ENCODE measurements at regions not wholly inside any gene's neighbourhood (a gene's known extent, or its start where the extent isn't known, plus 50 kb on each side); places are given as distances from the start of the nearest gene placed in this dataset.

GRCh38 chr6:122297010-122297409, 102.4 kb upstream of the HSF2 start:
- H3K4me3 ChIP-seq (replicated peaks; ENCODE audit: insufficient read depth, low read length), result no peak overlapping the region
- DNase-seq (ENCODE audit: low read depth in 1 of 2, low spot score in 1 of 2), result no peak
- H3K27me3 ChIP-seq (ENCODE audit: insufficient read depth, poor library complexity, severe bottlenecking), result no peaks in the 10 kb centered on the region
- H3K27ac ChIP-seq (replicated peaks), result no peak overlapping the region
- no peak for TF ChIP-seq REST (IDR thresholded peaks at IDR 0.05; ENCODE audit: insufficient replicate concordance, low read depth)
- no peak for TF ChIP-seq SPI1 (IDR thresholded peaks at IDR 0.05; ENCODE audit: borderline replicate concordance, low read depth)
- no peak for TF ChIP-seq POLR2AphosphoS5 (IDR thresholded peaks at IDR 0.05; ENCODE audit: low read depth)
- no peak for TF ChIP-seq CTCF (IDR thresholded peaks at IDR 0.05; ENCODE audit: insufficient read depth, low read length)
- TF ChIP-seq GABPA (IDR thresholded peaks at IDR 0.05; ENCODE audit: low read depth), result no peak

GRCh38 chr6:122302067-122302466, 97.4 kb upstream of the HSF2 start:
- Histone ChIP-seq H3K27me3 (ENCODE audit: insufficient read depth, poor library complexity, severe bottlenecking) (no peaks in the 10 kb centered on the region), H3K4me3 (replicated peaks; ENCODE audit: insufficient read depth, low read length) (no peak overlapping the region), H3K27ac (replicated peaks) (no peak overlapping the region)
- TF ChIP-seq CTCF (IDR thresholded peaks at IDR 0.05; ENCODE audit: insufficient read depth, low read length) (no peak), POLR2AphosphoS5 (IDR thresholded peaks at IDR 0.05; ENCODE audit: low read depth) (no peak), GABPA (IDR thresholded peaks at IDR 0.05; ENCODE audit: low read depth) (no peak), REST (IDR thresholded peaks at IDR 0.05; ENCODE audit: insufficient replicate concordance, low read depth) (no peak), SPI1 (IDR thresholded peaks at IDR 0.05; ENCODE audit: borderline replicate concordance, low read depth) (no peak)
- DNase-seq (ENCODE audit: low read depth in 1 of 2, low spot score in 1 of 2), result no peak

GRCh38 chr6:122307577-122307976, 91.9 kb upstream of the HSF2 start:
- TF ChIP-seq SPI1 (IDR thresholded peaks at IDR 0.05; ENCODE audit: borderline replicate concordance, low read depth), result no peak
- no peak for TF ChIP-seq GABPA (IDR thresholded peaks at IDR 0.05; ENCODE audit: low read depth)
- no peak for TF ChIP-seq REST (IDR thresholded peaks at IDR 0.05; ENCODE audit: insufficient replicate concordance, low read depth)
- no peak for TF ChIP-seq CTCF (IDR thresholded peaks at IDR 0.05; ENCODE audit: insufficient read depth, low read length)
- TF ChIP-seq POLR2AphosphoS5 (IDR thresholded peaks at IDR 0.05; ENCODE audit: low read depth), result no peak
- Histone ChIP-seq H3K27me3 (ENCODE audit: insufficient read depth, poor library complexity, severe bottlenecking) (no peaks in the 10 kb centered on the region), H3K27ac (replicated peaks) (no peak overlapping the region), H3K4me3 (replicated peaks; ENCODE audit: insufficient read depth, low read length) (no peak overlapping the region)
- DNase-seq (ENCODE audit: low read depth in 1 of 2, low spot score in 1 of 2), result no peak
